ENCODE measurements at regions not wholly inside any gene's neighbourhood (a gene's known extent, or its start where the extent isn't known, plus 50 kb on each side); places are given as distances from the start of the nearest gene placed in this dataset.

- Histone ChIP-seq H3K27ac (no peak overlapping the region), H3K4me3 (no peak overlapping the region)
Observed at GRCh38 chr15:66832664-66833063, 130.6 kb downstream of the SMAD6 start.

GRCh38 chr15:66833371-66833770, 131.3 kb downstream of the SMAD6 start:
- H3K27ac ChIP-seq = peak overlapping the region in 1 of 21 experiments; percentile 3
- no peak overlapping the region for H3K4me3 ChIP-seq

- H3K4me3 ChIP-seq = no peak overlapping the region
- H3K27ac ChIP-seq = no peak overlapping the region
Observed at GRCh38 chr15:66833803-66834202, 131.8 kb downstream of the SMAD6 start.

GRCh38 chr15:66834881-66835878, 133.1 kb downstream of the SMAD6 start:
- Histone ChIP-seq H3K27ac (peak overlapping the region in 4 of 21 experiments; percentile 6 to 23 (median 20)), H3K4me3 (no peak overlapping the region)

DNA sequence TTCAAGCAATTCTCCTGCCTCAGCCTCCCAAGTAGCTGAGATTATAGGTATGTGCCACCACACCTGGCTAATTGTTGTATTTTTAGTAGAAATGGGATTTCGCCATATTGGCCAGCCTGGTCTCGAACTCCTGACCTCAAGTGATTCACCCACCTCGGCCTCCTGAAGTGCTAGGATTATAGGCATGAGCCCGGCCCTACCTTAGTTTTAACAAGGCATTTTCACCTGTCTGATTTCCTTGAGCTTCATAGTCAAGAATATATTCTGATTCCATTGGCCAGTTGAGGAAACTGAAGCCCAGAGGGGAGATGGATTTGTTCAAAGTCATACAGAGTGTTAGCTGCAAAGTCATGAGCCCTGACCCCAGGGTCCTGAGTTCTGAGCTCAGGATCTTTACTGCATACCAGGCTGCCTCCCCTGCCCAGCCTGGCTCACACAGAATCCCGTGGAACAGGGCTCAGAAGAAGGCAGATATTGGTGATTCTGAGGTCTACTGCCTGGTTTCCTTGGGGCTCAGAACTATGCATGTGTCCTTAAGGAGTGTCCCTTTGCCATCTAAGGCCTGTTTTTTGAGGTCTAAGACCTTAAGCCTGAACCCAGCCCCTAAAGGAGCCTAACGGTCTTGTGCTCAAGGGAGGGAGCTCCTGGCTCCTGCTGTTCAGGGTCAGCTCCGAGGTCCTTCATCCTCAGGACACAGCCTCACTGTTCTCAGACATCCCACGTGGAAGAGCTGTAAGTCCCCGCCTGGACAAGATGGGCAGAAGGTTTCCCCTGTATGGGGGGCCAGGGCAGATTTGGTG, 134.4 kb downstream of the SMAD6 start:
- H3K27ac ChIP-seq = no peak overlapping the region
- no peak overlapping the region for H3K4me3 ChIP-seq

DNA sequence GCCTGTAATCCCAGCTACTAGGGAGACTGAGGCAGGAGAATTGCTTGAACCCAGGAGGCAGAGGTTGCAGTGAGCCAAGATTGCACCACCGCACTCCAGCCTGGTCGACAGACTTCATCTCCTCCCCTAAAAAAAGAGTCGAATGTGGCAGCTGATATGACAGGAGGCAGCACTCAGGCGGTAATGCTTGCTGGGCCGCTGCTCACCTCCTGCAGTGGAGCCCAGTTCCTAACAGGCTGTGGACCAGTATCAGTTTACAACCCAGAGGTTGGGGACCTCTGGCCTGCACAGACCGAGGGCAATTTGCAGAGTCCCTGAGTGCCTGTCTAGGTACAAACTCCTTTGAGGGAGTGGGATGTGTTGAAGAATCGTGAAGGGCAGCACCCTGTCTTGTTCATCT, 136.2 kb downstream of the SMAD6 start:
- H3K27ac ChIP-seq = no peak overlapping the region

GRCh38 chr15:66838671-66839239, 136.7 kb downstream of the SMAD6 start:
- peak overlapping the region in 3 of 21 experiments; percentile 11 to 37 (median 31) for H3K27ac ChIP-seq
- H3K4me3 ChIP-seq = no peak overlapping the region

More for the DNA sequence above, 136.2 kb downstream of the SMAD6 start:
- H3K4me3 ChIP-seq = no peak overlapping the region

DNA sequence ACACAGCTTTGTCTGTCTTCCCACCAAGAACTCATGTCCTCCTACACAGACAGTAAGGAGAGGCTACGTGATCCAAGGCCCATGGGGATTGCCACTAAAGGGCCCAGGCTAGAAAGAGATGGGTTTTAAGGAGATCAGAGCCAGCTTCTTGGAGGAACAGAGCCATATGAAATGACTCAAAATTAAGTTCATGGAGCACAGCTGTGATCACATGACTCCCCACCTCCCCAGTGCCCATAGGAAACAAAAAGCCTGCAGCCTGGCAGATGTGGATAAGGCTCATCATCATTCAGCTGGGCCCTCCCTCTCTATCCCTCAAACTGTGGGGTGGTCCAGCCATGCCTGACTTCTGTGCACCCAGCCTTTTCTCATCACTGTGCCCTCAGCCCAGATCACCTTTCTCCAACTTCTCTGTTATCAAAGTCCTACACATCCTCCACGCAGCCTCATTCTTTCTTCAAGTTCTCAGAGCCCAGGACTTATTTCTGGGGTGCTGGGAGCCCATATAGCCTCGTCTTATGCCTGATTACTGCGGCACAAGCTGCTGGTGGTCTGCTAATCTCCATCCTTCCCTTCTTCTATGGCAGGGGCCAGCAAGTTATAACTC, 137.6 kb downstream of the SMAD6 start:
- no peak overlapping the region for H3K4me3 ChIP-seq
- peak overlapping the region in 4 of 21 experiments; percentile 11 to 53 (median 34) for H3K27ac ChIP-seq

GRCh38 chr15:66840615-66841390, 138.8 kb downstream of the SMAD6 start:
- no peak overlapping the region for H3K4me3 ChIP-seq
- H3K27ac ChIP-seq = peak overlapping the region in 11 of 21 experiments; percentile 16 to 94 (median 84)

DNA sequence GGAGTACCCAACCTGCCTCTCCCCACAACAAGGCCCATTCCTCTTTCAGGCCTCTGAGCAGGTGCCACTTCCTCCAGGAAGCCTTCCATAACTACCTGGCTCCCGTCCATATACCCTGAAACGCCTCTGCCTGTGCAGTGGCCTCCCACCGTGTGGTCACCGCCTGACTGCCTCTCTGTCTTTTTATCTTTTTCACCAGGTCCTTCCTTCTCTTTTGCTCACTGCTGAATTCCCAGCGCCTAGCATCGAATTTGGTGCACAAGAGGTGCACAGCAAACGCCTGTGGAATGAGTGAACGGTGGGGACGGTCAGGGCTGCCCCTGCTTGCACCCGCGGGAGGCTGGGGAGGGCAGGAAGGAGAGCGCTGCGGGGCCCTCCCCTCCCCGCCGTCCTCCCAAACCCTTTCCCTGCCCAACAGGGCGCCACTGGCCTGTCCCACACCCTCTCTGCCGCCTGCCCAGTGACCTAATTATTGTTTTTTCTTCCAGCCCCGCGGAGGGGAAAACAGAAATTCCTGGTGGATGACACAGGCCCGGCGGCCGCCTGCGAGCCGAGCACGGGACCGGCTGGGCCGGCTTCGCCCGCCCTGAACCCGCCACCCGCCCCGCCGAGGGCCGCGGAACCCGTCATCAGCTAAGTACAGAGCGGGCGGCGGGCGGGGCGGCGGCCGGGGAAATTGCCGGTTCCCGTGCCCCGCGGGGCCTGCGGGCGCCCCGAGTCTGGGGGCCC, 140.1 kb downstream of the SMAD6 start:
- Histone ChIP-seq H3K27ac (peak overlapping the region in 20 of 21 experiments; percentile 47 to 94 (median 80)), H3K4me3 (peak overlapping the region; percentile 19 to 42 (median 35))

DNA sequence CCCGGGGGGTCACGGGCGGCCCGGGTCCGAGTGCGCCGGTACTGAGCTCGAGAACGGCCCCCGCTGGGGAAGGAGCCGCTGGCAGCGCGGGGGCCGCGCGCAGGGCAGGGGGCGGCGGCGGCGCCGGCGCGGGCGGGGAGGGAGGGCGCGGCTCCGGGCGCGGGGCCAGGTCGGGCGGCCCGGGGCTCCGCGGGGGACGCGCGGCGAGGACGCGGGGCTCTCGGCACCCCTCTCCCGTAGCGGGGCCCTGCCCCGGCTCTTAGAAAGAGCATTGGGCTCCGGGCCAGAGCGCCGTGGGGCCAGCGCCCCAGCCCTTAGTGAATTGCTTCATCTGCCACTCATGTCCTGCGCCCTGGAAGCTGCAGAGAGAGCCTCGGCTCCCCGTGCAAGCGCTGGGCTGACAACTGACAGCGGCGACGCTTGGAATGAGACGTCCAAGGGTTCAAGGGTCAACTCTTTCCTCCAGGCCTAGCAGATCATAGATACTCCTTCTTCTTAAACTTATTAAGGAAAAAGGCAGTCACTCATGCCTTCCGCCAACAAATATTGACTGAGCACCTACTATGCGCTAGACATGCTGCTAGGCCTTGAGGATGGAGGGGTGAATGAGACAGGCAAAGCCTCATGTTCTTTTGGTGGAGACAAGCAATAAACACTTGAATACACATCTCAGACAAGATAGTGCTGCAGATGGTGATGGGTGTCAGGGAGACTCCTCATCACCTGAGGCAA, 140.8 kb downstream of the SMAD6 start:
- Histone ChIP-seq H3K27ac (peak overlapping the region in 20 of 21 experiments; percentile 47 to 94 (median 80)), H3K4me3 (peak overlapping the region in 6 of 7 experiments; percentile 19 to 42 (median 37))

DNA sequence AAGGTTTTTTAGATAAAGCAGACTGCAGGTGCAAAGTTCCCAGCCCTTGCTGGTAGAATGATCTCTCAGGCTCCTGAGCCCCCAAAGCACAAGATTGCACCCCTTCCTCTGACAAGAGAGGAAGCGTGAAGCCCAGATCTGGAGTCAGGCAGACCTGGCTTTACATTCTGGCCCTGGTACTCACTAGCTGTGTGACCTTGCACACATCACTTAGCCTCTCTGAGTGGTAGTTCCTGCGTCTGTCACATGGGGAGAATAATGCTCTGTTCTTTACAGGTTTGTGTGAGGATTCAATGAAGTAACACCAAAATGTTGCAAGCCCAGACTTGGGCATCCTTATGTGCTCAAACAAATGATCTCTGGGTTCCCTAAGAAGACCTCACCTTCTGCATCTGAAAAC, 141.5 kb downstream of the SMAD6 start:
- H3K27ac ChIP-seq = peak overlapping the region in 12 of 21 experiments; percentile 34 to 94 (median 80)
- H3K4me3 ChIP-seq = no peak overlapping the region

- peak overlapping the region in 2 of 21 experiments; percentile 30 to 89 for H3K27ac ChIP-seq
- no peak overlapping the region for H3K4me3 ChIP-seq
Observed at GRCh38 chr15:66844041-66844746, 142.2 kb downstream of the SMAD6 start.

DNA sequence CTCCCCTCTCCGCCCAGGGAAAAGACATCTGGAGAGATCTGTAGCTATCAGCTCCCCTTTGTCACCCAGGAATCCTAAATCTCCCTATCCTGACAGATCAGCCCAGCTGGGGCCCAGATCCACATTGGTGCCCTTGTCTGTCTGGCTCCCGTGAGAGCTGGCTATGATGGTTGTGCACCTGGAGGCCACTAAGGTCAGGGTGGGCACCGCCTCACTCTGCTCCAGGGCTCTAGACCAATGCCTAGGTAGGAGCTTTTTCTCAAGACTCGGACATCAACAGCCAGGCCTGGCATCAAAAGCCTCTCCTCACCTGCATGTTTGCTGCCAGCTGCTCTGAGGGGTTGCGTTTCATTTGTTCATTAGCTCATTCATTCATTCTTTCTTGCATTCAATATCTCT, 142.7 kb downstream of the SMAD6 start:
- H3K27ac ChIP-seq = peak overlapping the region in 1 of 21 experiments; percentile 30

GRCh38 chr15:66845266-66845785, 143.3 kb downstream of the SMAD6 start:
- H3K4me3 ChIP-seq = no peak overlapping the region
- no peak overlapping the region for H3K27ac ChIP-seq

More for the DNA sequence above, 142.7 kb downstream of the SMAD6 start:
- H3K4me3 ChIP-seq = no peak overlapping the region

- H3K27ac ChIP-seq = no peak overlapping the region
- no peak overlapping the region for H3K4me3 ChIP-seq
Observed at GRCh38 chr15:66846031-66846430, 144.0 kb downstream of the SMAD6 start.
